Activated CD8-positive, alpha-beta memory T cell treated with anti-CD3 and anti-CD28 coated beads, Interleukin-2, amount 50 U/mL, for 4 hours (primary cell): ENCODE measurements at regions not wholly inside any gene's neighbourhood (a gene's known extent, or its start where the extent isn't known, plus 50 kb on each side); places are given as distances from the start of the nearest gene placed in this dataset.
"Not testable (repeated sequence)": the region's sequence is repeated elsewhere in the genome, so short reads cannot be mapped to it uniquely, and the experiment has no call there.

Source experiments
- DNase-seq: peaks from one replicate; pipeline ENCODE4 v3.0.0-alpha.2; 2020

DNA sequence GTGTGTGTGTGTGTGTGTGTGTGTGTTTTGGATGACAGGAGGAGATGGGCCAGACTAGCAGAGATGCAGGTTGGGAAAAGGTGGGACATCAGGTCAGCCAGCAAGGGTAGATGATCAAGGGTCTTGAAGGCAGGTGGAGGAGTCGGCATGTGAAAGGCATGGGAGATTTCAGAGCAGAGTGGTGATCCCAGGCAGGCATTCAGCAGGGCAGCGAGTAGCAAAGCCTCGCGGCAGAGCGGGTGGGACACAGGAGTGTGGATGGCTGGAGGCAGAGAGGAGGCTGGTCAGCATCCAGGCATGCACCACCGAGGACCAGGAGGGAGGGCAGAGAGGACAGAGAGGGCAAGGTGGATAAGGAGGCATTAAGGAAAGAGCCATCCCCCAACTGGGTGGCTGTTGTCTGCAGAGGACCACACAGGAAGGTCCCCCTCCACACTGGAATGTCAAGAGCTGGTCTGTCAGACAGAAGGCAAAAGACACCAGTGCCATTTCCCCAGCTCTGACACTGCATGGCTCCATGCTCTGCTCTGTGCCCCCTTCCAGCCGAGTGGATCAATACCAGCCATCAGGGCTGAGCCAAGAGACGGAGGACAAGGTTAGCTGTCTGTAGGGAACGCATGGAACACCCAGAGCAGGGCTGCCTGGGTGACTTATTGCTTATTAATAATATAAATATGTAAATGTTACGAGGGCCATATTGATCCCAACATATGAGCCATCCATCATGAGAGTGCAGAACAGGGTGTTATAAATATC, 74.8 kb upstream of the RPL38 start:
- no peak for DNase-seq

- DNase-seq = not testable (repeated sequence)
These were observed 73.7 kb upstream of the RPL38 start for GRCh38 chr17:74129800-74130199.

DNA sequence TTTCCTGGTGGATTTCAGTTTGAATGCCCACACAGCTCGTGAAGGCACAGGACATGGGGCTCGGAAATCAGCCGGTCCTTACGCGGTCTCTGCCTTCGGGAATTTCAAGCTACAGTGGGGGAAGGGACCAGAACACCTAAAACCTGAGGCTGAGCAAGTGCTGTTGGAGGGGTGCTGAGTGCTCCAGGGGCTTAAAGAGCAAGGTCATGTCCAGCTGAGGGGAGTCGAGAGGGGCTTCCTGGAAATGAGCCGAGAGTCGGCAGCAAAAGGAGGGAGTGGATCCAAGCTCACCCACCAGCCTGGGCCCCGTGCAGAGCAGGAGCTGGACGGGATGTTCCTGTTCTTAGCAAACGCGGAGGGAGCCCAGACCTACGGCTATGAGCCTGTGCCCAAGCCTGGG, 73.2 kb upstream of the RPL38 start:
- DNase-seq = no peak

DNA sequence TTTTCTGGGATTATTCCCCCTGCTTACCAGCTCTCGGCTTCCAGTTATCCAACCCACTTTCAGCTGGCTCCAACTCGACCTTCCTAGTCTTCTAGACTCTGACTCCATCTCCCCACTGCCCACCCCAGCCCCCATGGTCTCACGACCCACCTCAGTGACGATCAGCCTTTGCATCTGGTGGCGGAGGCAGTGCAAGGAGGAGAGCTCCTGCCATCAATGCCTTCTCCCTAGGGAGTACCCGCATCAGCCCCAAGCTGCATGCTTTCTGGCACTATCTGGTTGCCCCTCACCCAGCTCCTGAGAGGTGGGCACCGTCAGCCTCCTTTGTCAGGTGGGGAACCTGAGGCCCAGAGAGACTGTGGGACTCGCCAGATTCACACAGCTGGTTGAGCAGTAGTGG, 72.6 kb upstream of the RPL38 start:
- no peak for DNase-seq

- no peak for DNase-seq
These were observed 71.1 kb upstream of the RPL38 start for GRCh38 chr17:74132354-74132753.

DNA sequence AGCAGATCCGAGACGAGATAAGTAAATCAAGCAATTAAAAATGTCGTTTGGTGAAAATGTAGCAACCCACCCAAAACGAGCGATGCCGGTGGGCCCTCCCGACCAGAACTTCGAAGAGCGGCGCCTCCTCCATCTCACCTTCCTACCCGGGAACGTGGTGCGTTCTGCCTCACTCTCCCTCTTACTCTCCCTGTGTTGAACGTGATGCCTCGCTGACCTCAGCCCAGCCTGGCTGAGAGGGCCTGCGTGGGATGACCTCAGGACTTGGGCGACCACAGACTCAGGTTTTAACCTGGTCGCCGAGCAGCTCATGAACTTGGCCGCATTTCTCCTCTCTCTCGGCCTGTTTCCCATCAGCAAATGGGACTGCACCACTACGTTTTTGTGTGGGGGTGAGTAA, 69.7 kb upstream of the RPL38 start:
- DNase-seq = no peak

GRCh38 chr17:74134234-74134633, 69.2 kb upstream of the RPL38 start:
- DNase-seq = not testable (repeated sequence)

- DNase-seq = no peak
These were observed 68.5 kb upstream of the RPL38 start for GRCh38 chr17:74134991-74135390.

GRCh38 chr17:74135391-74136167, 67.9 kb upstream of the RPL38 start:
- no peak for DNase-seq

DNA sequence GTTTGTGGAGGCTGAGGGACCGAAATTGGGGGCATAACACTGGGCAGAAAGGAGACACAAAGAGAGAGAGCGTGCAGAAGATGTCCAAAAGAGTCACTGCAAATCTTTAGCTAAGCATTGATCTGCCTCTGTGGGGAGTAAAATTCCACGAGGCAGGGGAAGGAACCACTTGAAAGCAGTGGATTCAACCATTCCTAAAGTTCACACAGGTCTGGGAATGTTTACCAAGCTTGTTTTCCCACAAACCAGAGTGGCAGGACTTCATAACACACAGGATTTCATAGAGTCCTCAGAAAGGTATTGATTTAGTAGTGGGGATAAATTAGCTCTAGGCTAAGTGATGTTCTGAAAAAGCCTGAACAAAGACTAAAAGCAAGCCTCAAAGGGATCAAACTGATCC, 66.1 kb upstream of the RPL38 start:
- no peak for DNase-seq

GRCh38 chr17:74139120-74139519, 64.4 kb upstream of the RPL38 start:
- no peak for DNase-seq

DNA sequence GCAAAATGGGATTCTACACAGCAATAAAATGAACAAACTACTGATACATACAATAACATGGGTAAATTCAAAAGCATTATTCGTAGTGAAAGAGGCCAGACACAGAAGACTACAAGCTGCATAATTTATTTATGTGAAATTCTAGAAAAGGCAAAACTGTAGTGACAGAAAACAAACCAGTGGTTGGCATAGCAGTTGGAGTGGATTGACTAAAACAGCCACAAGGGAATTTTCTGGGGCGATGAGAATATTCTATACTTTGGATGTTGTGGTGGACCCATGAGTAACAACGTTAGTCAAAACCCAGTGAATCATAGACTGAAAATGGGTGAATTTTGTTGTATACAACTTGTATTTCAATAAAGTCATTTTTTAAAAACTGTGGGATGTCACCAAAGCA, 63.2 kb upstream of the RPL38 start:
- DNase-seq = no peak

DNA sequence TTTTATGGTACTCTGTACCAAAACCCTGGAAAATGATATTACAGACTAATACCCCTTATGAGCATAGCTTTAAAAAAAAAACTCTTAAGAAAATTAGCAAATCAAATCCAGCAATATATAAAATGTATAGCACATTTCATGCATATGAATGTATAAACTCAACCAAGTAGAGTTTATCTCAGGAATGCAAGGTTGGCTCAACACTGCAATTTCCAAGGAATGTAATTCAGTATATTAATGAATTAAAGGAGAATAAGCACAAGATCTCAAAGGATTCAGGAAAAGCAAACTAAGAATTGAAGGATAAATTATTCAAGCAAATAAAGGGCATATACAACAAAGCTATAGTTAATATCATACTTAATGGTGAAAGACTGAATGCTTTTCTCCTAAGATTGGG, 61.9 kb upstream of the RPL38 start:
- DNase-seq = no peak

DNA sequence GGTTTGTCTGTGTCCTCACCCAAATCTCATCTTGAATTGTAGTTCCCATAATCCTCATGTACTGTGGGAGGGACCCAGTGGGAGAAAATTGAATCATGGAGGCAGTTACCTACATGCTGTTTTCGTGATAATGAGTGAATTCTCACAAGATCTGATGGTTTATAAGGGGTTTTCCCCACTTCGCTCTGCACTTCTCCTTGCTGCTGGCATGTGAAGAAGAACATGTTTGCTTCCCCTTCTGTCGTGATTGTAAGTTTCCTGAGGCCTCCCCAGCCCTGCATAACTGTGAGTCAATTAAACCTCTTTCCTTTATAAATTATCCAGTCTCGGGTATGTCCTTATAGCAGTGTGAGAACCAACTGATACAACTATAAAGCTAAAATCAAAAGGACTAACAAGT, 60.2 kb upstream of the RPL38 start:
- DNase-seq = not testable (repeated sequence)

DNA sequence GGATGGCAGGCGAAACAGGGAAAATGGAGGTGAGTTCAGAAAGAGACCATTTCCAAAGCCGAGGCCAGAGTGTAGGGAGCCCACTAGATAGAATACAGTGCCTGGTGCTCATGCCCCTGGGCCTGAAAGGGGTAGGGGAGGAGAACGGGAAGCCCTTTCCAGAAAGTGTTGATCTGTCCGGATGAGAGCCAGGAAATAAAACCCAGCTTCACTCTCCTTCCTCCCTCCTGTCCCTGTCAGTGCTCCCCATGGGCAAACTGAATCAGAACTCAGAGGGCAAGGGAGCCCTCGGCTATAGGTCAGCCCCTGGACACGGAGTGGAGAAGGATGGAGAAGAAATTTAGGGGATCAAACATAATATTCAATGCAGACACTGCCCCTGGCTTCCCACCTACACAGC, 57.7 kb upstream of the RPL38 start:
- no peak for DNase-seq

DNA sequence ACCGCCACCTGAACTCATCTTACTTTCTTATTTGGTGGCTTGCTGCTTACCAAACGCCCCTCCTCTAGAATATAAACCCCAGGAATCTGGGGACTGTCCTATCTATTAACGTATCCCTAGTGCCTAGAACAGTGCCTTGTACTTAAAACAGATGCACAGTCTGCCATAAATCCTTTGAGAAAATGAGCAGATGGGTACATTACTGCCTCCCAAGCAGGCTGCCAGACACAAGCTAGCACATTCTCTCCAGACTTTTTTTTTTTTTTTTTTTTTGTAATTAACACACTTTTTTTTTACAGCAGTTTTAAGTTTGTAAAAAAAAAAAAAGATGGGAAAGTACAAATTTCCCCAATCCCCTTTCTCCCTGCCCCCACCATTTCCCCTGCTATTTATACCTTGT, 57.3 kb upstream of the RPL38 start:
- DNase-seq = no peak

DNA sequence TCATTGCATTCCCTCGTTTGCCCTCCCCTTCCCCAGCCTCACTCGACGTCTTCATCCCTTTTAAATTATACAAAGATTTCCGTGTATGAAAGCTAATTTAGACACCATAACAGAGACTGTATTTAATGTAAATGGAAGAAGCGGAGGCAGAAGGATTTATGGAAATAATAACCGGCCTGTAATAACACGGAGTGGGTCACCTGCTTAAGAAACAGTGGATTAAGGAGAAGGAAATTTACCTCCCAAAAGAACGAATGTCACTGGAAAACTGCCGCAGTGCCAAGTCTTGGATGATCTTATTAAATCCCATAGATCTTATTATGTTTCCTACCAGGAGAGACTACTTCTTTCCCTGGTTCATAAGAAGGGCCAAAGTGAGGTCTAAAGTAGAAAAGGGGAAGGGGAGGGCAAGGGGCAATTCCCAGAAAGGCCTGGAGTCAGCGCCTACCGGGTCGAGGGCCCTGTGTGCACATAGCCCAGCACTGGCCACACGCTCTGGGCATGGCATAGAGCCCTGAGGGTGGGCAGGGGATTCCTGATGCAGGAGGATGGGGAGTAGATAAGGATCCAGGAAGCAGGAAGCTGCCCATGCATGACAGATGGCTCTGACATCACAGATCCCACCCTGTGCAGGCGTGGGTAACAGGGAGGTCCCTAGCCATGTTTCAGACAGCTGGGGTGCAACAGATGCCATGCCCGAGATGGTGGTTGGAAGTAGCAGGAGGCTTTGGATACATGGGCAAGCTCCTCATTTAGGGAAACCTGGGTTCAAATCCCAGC, 56.2 kb upstream of the RPL38 start:
- no peak for DNase-seq

GRCh38 chr17:74147966-74148365, 55.5 kb upstream of the RPL38 start:
- DNase-seq = no peak

- no peak for DNase-seq
These were observed 55.0 kb upstream of the RPL38 start for GRCh38 chr17:74148446-74148845.

DNA sequence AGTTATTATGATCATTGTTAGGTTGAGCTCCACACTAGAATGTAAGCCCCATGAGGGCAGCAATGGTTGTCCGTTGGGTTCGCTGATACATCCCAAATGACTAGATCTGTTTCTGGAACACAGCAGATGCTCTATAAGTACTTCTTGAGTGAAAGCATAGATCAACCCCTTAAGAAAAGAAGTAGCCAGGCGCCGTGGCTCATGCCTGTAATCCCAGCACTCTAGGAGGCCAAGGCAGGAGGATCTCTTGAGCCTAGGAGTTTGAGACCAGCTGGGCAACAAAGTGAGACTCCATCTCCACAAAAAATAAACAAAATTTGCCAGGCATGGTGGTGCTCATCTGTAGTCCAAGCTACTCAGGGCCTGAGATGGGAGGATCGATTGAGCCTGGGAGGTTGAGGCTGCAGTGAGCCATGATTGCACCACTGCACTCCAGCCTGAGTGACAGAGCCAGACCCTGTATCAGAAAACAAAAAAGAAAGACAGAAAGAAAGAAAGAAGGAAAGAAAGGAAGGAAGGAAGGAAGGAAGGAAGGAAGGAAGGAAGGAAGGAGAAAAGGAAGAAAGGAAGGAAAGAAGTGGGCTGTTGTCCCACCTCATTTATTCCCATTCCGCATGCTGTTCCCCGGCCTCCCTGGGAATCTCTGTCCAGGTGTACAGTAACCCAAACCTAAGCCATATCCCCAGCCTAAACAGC, 54.4 kb upstream of the RPL38 start:
- no peak for DNase-seq

- no peak for DNase-seq
These were observed 53.7 kb upstream of the RPL38 start for GRCh38 chr17:74149597-74150427.

DNA sequence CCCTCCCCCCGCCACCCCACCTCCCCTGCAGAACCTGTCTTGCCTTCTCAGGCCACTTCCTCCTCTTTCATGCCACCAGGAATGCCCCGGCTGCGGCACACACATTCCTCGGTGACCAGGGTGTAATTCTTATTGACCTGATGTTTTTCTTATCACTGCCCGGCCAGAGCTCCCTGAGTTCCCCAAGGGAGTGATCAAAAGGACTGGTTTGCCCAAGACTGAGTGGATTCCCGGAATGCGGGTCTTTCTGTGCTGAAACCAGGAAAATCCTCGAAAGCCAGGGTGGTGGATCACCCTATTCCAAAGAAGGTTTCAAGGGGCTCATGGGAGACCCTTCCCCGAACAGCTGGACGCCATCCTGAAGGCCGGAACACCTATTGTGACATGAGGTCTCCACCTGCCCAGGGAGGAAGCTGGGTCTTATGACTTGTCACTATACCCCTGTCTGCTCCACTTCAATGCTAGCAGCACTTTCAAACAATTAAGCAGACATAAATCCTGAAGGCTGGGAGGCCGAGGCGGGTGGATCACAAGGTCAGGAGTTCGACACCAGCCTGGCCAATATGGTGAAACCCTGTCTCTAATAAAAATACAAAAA, 53.0 kb upstream of the RPL38 start:
- no peak for DNase-seq
